Upper lobe of left lung (tissue), 4 donors: ENCODE measurements at regions not wholly inside any gene's neighbourhood (a gene's known extent, or its start where the extent isn't known, plus 50 kb on each side); places are given as distances from the start of the nearest gene placed in this dataset.

Experiments used
- EP300 ChIP-seq, 4 donors: sonication (generic); formaldehyde crosslinking; IDR thresholded peaks; one replicate each; pipeline ENCODE4 v1.5.1; 2017; ENCODE audit warnings: antibody characterized with exemption in 4 of 4, control low read depth in 2 of 4
- POLR2A ChIP-seq, 4 donors: fragments of 450-650 bp; IDR thresholded peaks; one replicate each; pipeline ENCODE4 v1.5.1; 2016 to 2017; ENCODE audit warnings: antibody characterized with exemption in 4 of 4, mild to moderate bottlenecking in 2 of 4
- POLR2AphosphoS5 ChIP-seq, 2 donors: sonication (generic); formaldehyde crosslinking; IDR thresholded peaks; one replicate each; pipeline ENCODE4 v1.5.1; 2017; ENCODE audit warnings: antibody characterized with exemption in 2 of 2
- TF ChIP-seq, protein P1 (sequence below), 6 experiments: fragments of 450-650 bp in 4 of 6; fragments of 200-600 bp in 2 of 6; sonication (generic) in 2 of 6; IDR thresholded peaks; one replicate each; pipeline ENCODE4 v1.5.1; 2016 to 2019; ENCODE audit warnings: antibody characterized with exemption in 6 of 6

DNA sequence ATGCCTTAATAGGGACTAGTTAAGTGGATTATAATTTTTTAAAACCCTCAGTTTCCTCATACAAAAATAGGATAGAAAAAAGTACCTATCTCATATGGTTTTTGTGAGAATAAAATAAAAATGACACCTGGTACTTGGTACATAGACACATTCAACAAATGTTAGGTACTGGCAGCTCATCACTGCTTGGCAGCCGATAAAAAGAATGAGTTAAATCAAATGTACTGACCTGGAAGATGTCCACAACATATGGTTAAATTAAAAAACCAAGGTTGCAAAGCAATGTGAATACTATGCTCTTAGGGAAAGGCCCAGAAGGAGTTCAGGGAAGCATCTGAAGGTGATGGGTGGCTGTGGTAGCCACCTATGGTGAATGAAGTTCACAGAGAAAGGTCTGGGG, 64.9 kb upstream of the SMYD2 start:
- TF ChIP-seq, protein P1, sequence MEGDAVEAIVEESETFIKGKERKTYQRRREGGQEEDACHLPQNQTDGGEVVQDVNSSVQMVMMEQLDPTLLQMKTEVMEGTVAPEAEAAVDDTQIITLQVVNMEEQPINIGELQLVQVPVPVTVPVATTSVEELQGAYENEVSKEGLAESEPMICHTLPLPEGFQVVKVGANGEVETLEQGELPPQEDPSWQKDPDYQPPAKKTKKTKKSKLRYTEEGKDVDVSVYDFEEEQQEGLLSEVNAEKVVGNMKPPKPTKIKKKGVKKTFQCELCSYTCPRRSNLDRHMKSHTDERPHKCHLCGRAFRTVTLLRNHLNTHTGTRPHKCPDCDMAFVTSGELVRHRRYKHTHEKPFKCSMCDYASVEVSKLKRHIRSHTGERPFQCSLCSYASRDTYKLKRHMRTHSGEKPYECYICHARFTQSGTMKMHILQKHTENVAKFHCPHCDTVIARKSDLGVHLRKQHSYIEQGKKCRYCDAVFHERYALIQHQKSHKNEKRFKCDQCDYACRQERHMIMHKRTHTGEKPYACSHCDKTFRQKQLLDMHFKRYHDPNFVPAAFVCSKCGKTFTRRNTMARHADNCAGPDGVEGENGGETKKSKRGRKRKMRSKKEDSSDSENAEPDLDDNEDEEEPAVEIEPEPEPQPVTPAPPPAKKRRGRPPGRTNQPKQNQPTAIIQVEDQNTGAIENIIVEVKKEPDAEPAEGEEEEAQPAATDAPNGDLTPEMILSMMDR (IDR thresholded peaks at IDR 0.05), result no peak
- no peak for TF ChIP-seq POLR2A (IDR thresholded peaks at IDR 0.05)
- TF ChIP-seq POLR2AphosphoS5 (IDR thresholded peaks at IDR 0.05), result no peak
- no peak for TF ChIP-seq EP300 (IDR thresholded peaks at IDR 0.05)
